Fibroblast of lung (primary cell): ENCODE measurements at regions not wholly inside any gene's neighbourhood (a gene's known extent, or its start where the extent isn't known, plus 50 kb on each side); places are given as distances from the start of the nearest gene placed in this dataset.

Source experiments
- DNase-seq, 2 donors: peaks; one replicate each; pipeline versions ENCODE4 v3.0.0 to v3.0.0-alpha.2; 2010; ENCODE audit warnings: low read depth in 2 of 2
- H2AFZ ChIP-seq: 2 replicates; pipeline ENCODE4 v1.5.1; 2012; ENCODE audit warnings: low read length, control low read depth, inconsistent platforms
- H3K27ac ChIP-seq: 2 replicates; pipeline ENCODE4 v1.5.1; 2011; ENCODE audit warnings: low read length, control low read depth; ENCODE audit not compliant: insufficient read depth
- H3K27me3 ChIP-seq: 2 replicates; pipeline ENCODE4 v1.5.1; 2011; ENCODE audit warnings: mild to moderate bottlenecking, low read length; ENCODE audit not compliant: control insufficient read depth, insufficient read depth
- H3K36me3 ChIP-seq: 2 replicates; pipeline ENCODE4 v1.5.1; 2011; ENCODE audit warnings: low read length; ENCODE audit not compliant: control insufficient read depth, insufficient read depth
- H3K4me1 ChIP-seq: 2 replicates; pipeline ENCODE4 v1.5.1; 2011; ENCODE audit warnings: low read length; ENCODE audit not compliant: control insufficient read depth, insufficient read depth; ENCODE audit errors: extremely low read depth
- H3K4me2 ChIP-seq: 2 replicates; pipeline ENCODE4 v1.5.1; 2011; ENCODE audit warnings: low read length, control low read depth; ENCODE audit not compliant: insufficient read depth; ENCODE audit errors: extremely low read depth
- H3K4me3 ChIP-seq, 4 experiments: fragments of 200-600 bp in 1 of 4; sonication (generic) in 1 of 4; replicated peaks in 1 of 4; 2 replicates each; pipeline ENCODE4 v1.5.1; 2011 to 2016; ENCODE audit warnings: low read length in 4 of 4, low read depth in 3 of 4, mild to moderate bottlenecking in 3 of 4, control low read depth in 2 of 4, inconsistent platforms in 1 of 4, mixed read lengths in 1 of 4; ENCODE audit not compliant: insufficient read depth in 1 of 4; ENCODE audit errors: control extremely low read depth in 1 of 4
- H3K79me2 ChIP-seq: 2 replicates; pipeline ENCODE4 v1.5.1; 2012; ENCODE audit warnings: mild to moderate bottlenecking, low read length, inconsistent platforms; ENCODE audit not compliant: control insufficient read depth, insufficient read depth
- H3K9ac ChIP-seq: 2 replicates; pipeline ENCODE4 v1.5.1; 2011; ENCODE audit warnings: mild to moderate bottlenecking, low read length, control low read depth; ENCODE audit not compliant: insufficient read depth
- H3K9me3 ChIP-seq: 2 replicates; pipeline ENCODE4 v1.5.1; 2012; ENCODE audit warnings: low read depth, low read length; ENCODE audit not compliant: control insufficient read depth, insufficient read depth
- H4K20me1 ChIP-seq: 2 replicates; pipeline ENCODE4 v1.5.1; 2011; ENCODE audit warnings: low read length; ENCODE audit not compliant: control insufficient read depth, insufficient read depth; ENCODE audit errors: extremely low read depth
- EZH2 ChIP-seq: IDR thresholded peaks from 2 replicates; pipeline ENCODE4 v1.5.1; 2012; ENCODE audit warnings: low read length, control low read depth, mild to moderate bottlenecking; ENCODE audit errors: missing control alignments
- TF ChIP-seq, protein P1 (sequence below), 2 donors: IDR thresholded peaks in 1 of 2; conservative IDR thresholded peaks in 1 of 2; 1 replicate in 1 of 2; 2 replicates in 1 of 2; pipeline ENCODE4 v1.5.1; 2011 to 2012; ENCODE audit warnings: low read length in 2 of 2, control low read depth in 1 of 2, inconsistent platforms in 1 of 2, low read depth in 1 of 2, mild to moderate bottlenecking in 1 of 2

DNA sequence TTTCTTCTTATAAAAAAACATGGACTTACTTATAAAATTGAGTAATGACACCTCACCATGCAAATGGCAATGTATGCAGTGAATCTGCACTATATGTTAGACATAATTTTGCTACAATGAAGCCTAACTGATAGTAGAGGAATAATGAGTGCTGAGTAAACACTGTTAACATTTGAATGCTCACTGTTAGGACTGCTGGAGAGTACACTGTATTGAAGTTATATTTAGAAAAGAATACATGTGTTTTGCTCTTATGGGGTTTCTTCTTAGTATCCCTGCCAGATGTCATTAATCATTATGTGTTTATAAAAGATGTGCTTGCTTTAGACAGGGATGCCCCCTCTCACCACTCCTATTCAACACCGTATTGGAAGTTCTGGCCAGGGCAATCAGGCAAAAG, 111.1 kb upstream of the ZP4 start:
- Histone ChIP-seq H3K27me3 (no peaks in the 10 kb centered on the region), H4K20me1 (no peaks in the 10 kb centered on the region), H3K9ac (no peak overlapping the region), H3K4me1 (no peaks in the 10 kb centered on the region), H3K79me2 (no peaks in the 10 kb centered on the region), H2AFZ (no peak overlapping the region), H3K4me2 (no peak overlapping the region), H3K9me3 (no peaks in the 10 kb centered on the region), H3K4me3 (no peak overlapping the region), H3K36me3 (no peaks in the 10 kb centered on the region), H3K27ac (no peak overlapping the region)
- no peak for TF ChIP-seq EZH2
- TF ChIP-seq, protein P1, sequence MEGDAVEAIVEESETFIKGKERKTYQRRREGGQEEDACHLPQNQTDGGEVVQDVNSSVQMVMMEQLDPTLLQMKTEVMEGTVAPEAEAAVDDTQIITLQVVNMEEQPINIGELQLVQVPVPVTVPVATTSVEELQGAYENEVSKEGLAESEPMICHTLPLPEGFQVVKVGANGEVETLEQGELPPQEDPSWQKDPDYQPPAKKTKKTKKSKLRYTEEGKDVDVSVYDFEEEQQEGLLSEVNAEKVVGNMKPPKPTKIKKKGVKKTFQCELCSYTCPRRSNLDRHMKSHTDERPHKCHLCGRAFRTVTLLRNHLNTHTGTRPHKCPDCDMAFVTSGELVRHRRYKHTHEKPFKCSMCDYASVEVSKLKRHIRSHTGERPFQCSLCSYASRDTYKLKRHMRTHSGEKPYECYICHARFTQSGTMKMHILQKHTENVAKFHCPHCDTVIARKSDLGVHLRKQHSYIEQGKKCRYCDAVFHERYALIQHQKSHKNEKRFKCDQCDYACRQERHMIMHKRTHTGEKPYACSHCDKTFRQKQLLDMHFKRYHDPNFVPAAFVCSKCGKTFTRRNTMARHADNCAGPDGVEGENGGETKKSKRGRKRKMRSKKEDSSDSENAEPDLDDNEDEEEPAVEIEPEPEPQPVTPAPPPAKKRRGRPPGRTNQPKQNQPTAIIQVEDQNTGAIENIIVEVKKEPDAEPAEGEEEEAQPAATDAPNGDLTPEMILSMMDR (conservative IDR thresholded peaks at IDR 0.05 in 1 of 2, IDR thresholded peaks at IDR 0.05 in 1 of 2; ENCODE audit: low read depth in 1 of 2, low read length in 2 of 2), result no peak
- DNase-seq, result no peak

- no peak for DNase-seq
- Histone ChIP-seq H2AFZ (no peak overlapping the region), H3K4me1 (no peaks in the 10 kb centered on the region), H3K9ac (no peak overlapping the region), H3K4me3 (no peak overlapping the region), H3K27ac (no peak overlapping the region), H4K20me1 (no peaks in the 10 kb centered on the region), H3K4me2 (no peak overlapping the region), H3K27me3 (no peaks in the 10 kb centered on the region), H3K36me3 (no peaks in the 10 kb centered on the region), H3K79me2 (no peaks in the 10 kb centered on the region), H3K9me3 (no peaks in the 10 kb centered on the region)
- TF ChIP-seq EZH2, result no peak
- TF ChIP-seq, protein P1 (conservative IDR thresholded peaks at IDR 0.05 in 1 of 2, IDR thresholded peaks at IDR 0.05 in 1 of 2; ENCODE audit: low read depth in 1 of 2, low read length in 2 of 2), result no peak
These were observed 108.8 kb upstream of the ZP4 start for GRCh38 chr1:237999426-238000052.

GRCh38 chr1:237998581-237998980, 107.9 kb upstream of the ZP4 start:
- H3K27ac ChIP-seq, result no peak overlapping the region
- H3K9ac ChIP-seq, result no peak overlapping the region
- no peak overlapping the region for H3K4me3 ChIP-seq
- H3K36me3 ChIP-seq, result no peaks in the 10 kb centered on the region
- no peak for DNase-seq
- H4K20me1 ChIP-seq, result no peaks in the 10 kb centered on the region
- no peak for TF ChIP-seq EZH2
- TF ChIP-seq, protein P1 (conservative IDR thresholded peaks at IDR 0.05 in 1 of 2, IDR thresholded peaks at IDR 0.05 in 1 of 2; ENCODE audit: low read depth in 1 of 2, low read length in 2 of 2), result no peak
- no peaks in the 10 kb centered on the region for H3K4me1 ChIP-seq
- no peak overlapping the region for H3K4me2 ChIP-seq
- H3K27me3 ChIP-seq, result no peaks in the 10 kb centered on the region
- H3K9me3 ChIP-seq, result no peaks in the 10 kb centered on the region
- H2AFZ ChIP-seq, result no peak overlapping the region
- H3K79me2 ChIP-seq, result no peaks in the 10 kb centered on the region
